Osteoblast (primary cell): ENCODE measurements at regions not wholly inside any gene's neighbourhood (a gene's known extent, or its start where the extent isn't known, plus 50 kb on each side); places are given as distances from the start of the nearest gene placed in this dataset.

Experiments used
- DNase-seq: peaks from one replicate; pipeline ENCODE4 v3.0.0; 2011; ENCODE audit warnings: low spot score, mixed read lengths; ENCODE audit not compliant: insufficient read length; ENCODE audit errors: missing footprints
- H2AFZ ChIP-seq: 2 replicates; pipeline ENCODE4 v1.6.0; 2011; ENCODE audit warnings: mild to moderate bottlenecking, low read length
- H3K27ac ChIP-seq: 2 replicates; pipeline ENCODE4 v1.5.1; 2011; ENCODE audit warnings: mild to moderate bottlenecking, low read depth, low read length, moderate library complexity
- H3K27me3 ChIP-seq: 2 replicates; pipeline ENCODE4 v1.6.0; 2012; ENCODE audit warnings: mild to moderate bottlenecking, control low read depth, inconsistent platforms, low read length, moderate library complexity; ENCODE audit not compliant: insufficient read depth
- H3K36me3 ChIP-seq: 2 replicates; pipeline ENCODE4 v1.5.1; 2011; ENCODE audit warnings: mild to moderate bottlenecking, low read length, control low read depth, moderate library complexity; ENCODE audit not compliant: insufficient read depth
- H3K4me1 ChIP-seq: 2 replicates; pipeline ENCODE4 v1.5.1; 2011; ENCODE audit warnings: mild to moderate bottlenecking, low read length, control low read depth, moderate library complexity; ENCODE audit not compliant: insufficient read depth
- H3K4me2 ChIP-seq: 2 replicates; pipeline ENCODE4 v1.6.0; 2011; ENCODE audit warnings: mild to moderate bottlenecking, low read length; ENCODE audit not compliant: insufficient read depth
- H3K4me3 ChIP-seq: fragments of 200-600 bp; sonication (generic); 3 replicates; pipeline ENCODE4 v1.5.1; 2012; ENCODE audit warnings: mild to moderate bottlenecking, low read length, inconsistent platforms; ENCODE audit not compliant: insufficient read depth
- H3K79me2 ChIP-seq: 2 replicates; pipeline ENCODE4 v1.6.0; 2012; ENCODE audit warnings: mild to moderate bottlenecking, low read length, control low read depth, inconsistent platforms; ENCODE audit not compliant: insufficient read depth
- H3K9me3 ChIP-seq: 2 replicates; pipeline ENCODE4 v1.5.1; 2011; ENCODE audit warnings: low read depth, low read length, control low read depth
- H4K20me1 ChIP-seq: 2 replicates; pipeline ENCODE4 v1.6.0; 2012; ENCODE audit warnings: mild to moderate bottlenecking, low read length, control low read depth; ENCODE audit not compliant: insufficient read depth
- CTCF ChIP-seq: IDR thresholded peaks from 2 replicates; pipeline ENCODE4 v1.5.1; 2011; ENCODE audit warnings: mild to moderate bottlenecking, low read depth, low read length, moderate library complexity; ENCODE audit errors: extremely low read depth

GRCh38 chr1:117795190-117795589 lies 134.2 kb downstream of the GDAP2 start:
- Histone ChIP-seq H3K27me3 (no peaks in the 10 kb centered on the region), H3K4me3 (no peak overlapping the region), H2AFZ (no peak overlapping the region), H3K27ac (no peak overlapping the region), H3K4me1 (peaks cover 18% of the 10 kb centered on the region), H3K9me3 (no peaks in the 10 kb centered on the region), H3K36me3 (no peaks in the 10 kb centered on the region), H3K79me2 (no peaks in the 10 kb centered on the region), H3K4me2 (no peak overlapping the region), H4K20me1 (no peaks in the 10 kb centered on the region)
- DNase-seq: no peak
- peak; percentile 40 for TF ChIP-seq CTCF

- no peak for TF ChIP-seq CTCF
- Histone ChIP-seq H3K79me2 (no peaks in the 10 kb centered on the region), H3K4me3 (no peak overlapping the region), H3K9me3 (no peaks in the 10 kb centered on the region), H3K27ac (peak overlapping the region; percentile 18), H3K4me1 (peaks cover 18% of the 10 kb centered on the region), H4K20me1 (no peaks in the 10 kb centered on the region), H2AFZ (peak overlapping the region; percentile 23), H3K4me2 (no peak overlapping the region), H3K36me3 (no peaks in the 10 kb centered on the region), H3K27me3 (no peaks in the 10 kb centered on the region)
- no peak for DNase-seq
These were observed 133.6 kb downstream of the GDAP2 start for GRCh38 chr1:117795792-117796191.

- Histone ChIP-seq H2AFZ (no peak overlapping the region), H3K4me1 (peaks cover 18% of the 10 kb centered on the region), H3K27me3 (no peaks in the 10 kb centered on the region), H3K36me3 (no peaks in the 10 kb centered on the region), H3K9me3 (no peaks in the 10 kb centered on the region), H3K4me2 (no peak overlapping the region), H4K20me1 (no peaks in the 10 kb centered on the region), H3K79me2 (no peaks in the 10 kb centered on the region), H3K27ac (no peak overlapping the region), H3K4me3 (no peak overlapping the region)
- no peak for TF ChIP-seq CTCF
- DNase-seq: no peak
These were observed 133.2 kb downstream of the GDAP2 start for GRCh38 chr1:117796226-117796625.

- no peak overlapping the region for H2AFZ ChIP-seq
- H3K4me1 ChIP-seq: peaks cover 23% of the 10 kb centered on the region
- no peak overlapping the region for H3K4me3 ChIP-seq
- H3K27ac ChIP-seq: no peak overlapping the region
- H4K20me1 ChIP-seq: no peaks in the 10 kb centered on the region
- no peaks in the 10 kb centered on the region for H3K27me3 ChIP-seq
- H3K9me3 ChIP-seq: no peaks in the 10 kb centered on the region
- TF ChIP-seq CTCF: no peak
- no peak for DNase-seq
- H3K79me2 ChIP-seq: no peaks in the 10 kb centered on the region
- no peaks in the 10 kb centered on the region for H3K36me3 ChIP-seq
- H3K4me2 ChIP-seq: no peak overlapping the region
These were observed 130.9 kb downstream of the GDAP2 start for GRCh38 chr1:117798550-117798949.
